ENCODE measurements at regions not wholly inside any gene's neighbourhood (a gene's known extent, or its start where the extent isn't known, plus 50 kb on each side); places are given as distances from the start of the nearest gene placed in this dataset.

DNA sequence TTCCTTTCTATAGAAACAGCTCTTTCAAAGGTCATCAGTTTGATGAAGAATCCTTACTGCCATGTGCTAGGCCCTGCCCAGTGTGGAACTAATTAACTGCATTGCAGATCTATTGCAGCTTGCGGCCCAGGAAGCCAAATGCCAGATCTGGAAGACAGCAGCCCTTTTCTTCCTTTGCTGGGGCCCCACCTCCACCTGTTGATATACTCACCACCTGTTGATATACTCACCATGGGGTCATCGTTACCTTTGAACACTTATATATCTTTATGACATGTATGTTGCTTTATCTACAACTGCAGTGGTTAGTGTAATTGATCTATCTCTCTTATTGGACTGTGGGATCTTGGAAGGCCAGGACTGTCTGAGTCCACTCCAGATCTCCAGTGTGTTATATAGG lies 292.5 kb downstream of the ATP23 start:
- H3K4me3 ChIP-seq, result no peak overlapping the region
- intact Hi-C loops (cut with DNase I; ENCODE audit: low total_unique reads), result no loop called here
- no peak overlapping the region for H3K27ac ChIP-seq
- no peaks in the 10 kb centered on the region for H3K27me3 ChIP-seq
- peaks cover 0 to 6% (median 0%) of the 10 kb centered on the region in 3 donors for H3K9me3 ChIP-seq
- DNase-seq, result no peak
- no peaks in the 10 kb centered on the region for H3K36me3 ChIP-seq
- H3K4me1 ChIP-seq, result no peaks in the 10 kb centered on the region
- TF ChIP-seq, protein P1, sequence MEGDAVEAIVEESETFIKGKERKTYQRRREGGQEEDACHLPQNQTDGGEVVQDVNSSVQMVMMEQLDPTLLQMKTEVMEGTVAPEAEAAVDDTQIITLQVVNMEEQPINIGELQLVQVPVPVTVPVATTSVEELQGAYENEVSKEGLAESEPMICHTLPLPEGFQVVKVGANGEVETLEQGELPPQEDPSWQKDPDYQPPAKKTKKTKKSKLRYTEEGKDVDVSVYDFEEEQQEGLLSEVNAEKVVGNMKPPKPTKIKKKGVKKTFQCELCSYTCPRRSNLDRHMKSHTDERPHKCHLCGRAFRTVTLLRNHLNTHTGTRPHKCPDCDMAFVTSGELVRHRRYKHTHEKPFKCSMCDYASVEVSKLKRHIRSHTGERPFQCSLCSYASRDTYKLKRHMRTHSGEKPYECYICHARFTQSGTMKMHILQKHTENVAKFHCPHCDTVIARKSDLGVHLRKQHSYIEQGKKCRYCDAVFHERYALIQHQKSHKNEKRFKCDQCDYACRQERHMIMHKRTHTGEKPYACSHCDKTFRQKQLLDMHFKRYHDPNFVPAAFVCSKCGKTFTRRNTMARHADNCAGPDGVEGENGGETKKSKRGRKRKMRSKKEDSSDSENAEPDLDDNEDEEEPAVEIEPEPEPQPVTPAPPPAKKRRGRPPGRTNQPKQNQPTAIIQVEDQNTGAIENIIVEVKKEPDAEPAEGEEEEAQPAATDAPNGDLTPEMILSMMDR (IDR thresholded peaks at IDR 0.05), result no peak

DNA sequence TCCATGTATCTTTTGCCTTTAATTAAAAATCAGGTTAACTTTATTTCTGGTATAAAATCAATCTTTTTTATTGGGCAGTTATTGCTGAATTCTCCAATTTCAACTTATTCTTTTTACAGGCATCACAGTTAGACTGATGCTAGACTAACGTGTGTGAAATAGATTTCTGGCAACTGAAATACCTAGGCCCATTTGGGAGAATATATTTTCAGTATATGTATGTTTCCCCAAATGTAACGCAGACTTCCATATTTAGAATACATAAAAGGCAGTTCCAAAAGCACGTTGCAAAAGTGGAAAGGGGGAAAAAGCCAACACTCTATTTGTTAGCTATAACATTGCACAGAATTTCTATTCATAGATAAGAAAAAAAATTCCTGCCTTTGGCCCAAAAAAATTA lies 297.0 kb downstream of the ATP23 start:
- intact Hi-C loops (cut with DNase I; ENCODE audit: low total_unique reads), result no loop called here
- no peak overlapping the region for H3K4me3 ChIP-seq
- H3K4me1 ChIP-seq, result no peaks in the 10 kb centered on the region
- DNase-seq, result no peak
- TF ChIP-seq, protein P1 (IDR thresholded peaks at IDR 0.05), result no peak
- no peaks in the 10 kb centered on the region for H3K27me3 ChIP-seq
- no peak overlapping the region for H3K27ac ChIP-seq
- H3K36me3 ChIP-seq, result no peaks in the 10 kb centered on the region
- no peaks in the 10 kb centered on the region for H3K9me3 ChIP-seq

DNA sequence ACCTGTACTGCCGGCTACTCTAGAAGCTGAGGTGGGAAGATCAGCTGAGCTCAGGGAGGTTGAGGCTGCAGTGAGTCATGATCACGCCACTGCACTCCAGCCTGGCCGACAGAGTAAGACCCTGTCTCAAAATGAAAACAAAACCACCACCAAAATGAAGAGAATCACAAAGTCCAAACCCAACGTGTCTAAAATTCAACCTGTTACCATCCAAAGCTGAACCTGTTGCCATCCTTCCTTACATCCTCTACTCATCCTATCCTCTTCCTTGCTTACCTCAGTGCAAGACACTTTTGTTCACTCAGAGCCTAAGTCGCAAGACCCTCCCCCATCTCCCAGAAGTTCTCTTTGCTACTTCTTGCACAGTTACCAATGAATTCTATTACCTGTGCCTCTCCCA lies 299.7 kb downstream of the ATP23 start:
- TF ChIP-seq, protein P1 (IDR thresholded peaks at IDR 0.05), result no peak
- H3K27ac ChIP-seq, result no peak overlapping the region
- H3K4me3 ChIP-seq, result no peak overlapping the region
- peaks cover 0 to 4% (median 0%) of the 10 kb centered on the region in 3 donors for H3K9me3 ChIP-seq
- no peaks in the 10 kb centered on the region for H3K27me3 ChIP-seq
- no peaks in the 10 kb centered on the region for H3K36me3 ChIP-seq
- no peaks in the 10 kb centered on the region for H3K4me1 ChIP-seq
- DNase-seq, result no peak
- intact Hi-C loops (cut with DNase I; ENCODE audit: low total_unique reads), result no loop called here

DNA sequence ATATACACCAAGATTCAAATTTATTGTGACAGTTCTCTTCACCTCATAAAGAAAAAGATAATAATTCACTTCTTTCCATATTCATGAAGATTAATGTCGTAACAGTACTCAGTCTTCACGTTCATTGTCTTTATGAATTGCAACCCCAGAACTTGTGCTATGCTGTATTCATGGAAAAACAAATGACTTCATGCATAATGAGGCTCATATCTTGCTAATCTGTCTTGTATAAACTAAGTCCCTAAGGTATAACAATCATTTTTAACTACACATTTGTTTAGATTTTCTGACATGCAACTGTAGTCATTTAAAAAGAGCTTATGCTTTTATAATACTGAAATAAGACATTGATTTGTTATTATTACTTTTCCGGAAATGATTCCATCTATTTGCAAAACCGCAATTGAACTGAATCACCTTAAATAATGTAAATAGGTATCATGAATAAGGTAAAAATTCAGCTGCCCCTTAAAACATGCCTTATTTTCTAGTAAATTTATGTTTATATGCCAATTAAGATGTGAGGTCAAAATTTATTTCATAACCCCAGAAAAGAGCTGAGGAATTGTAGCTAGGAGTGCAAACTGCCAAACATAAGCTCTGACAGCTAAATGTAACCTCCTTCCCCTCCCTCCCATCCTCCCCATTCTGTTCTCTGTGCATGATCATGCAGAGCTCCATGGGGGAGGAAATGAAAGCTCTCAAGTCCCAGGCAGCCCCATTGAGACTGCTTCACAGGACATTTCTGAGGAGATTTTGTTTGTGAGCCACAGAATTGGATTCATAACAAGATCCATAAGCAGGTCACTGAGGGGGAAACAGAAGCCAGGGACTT lies 301.6 kb downstream of the ATP23 start:
- no peak overlapping the region for H3K27ac ChIP-seq
- no peak for DNase-seq
- TF ChIP-seq, protein P1 (IDR thresholded peaks at IDR 0.05), result no peak

DNA sequence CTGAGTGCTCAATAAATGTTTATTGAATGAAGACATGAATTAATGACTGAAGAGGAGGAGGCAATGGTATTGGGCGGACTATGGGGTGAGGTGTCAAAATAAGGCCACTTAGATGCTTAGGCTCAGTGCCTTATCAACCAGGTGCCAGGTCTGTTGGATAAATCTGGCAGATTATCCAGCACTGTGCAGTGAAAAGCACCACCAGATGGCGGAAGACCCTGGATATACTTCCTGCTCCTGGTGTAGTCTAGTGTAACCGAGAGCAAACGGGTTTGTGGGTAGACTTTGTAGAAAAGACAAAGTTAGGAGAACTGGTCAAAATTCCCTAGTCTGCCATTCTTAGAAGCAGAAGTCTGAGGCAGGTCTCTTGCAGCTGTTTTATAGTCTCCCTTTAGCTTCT lies 306.3 kb downstream of the ATP23 start:
- H3K27ac ChIP-seq, result no peak overlapping the region
- no peak overlapping the region for H3K4me3 ChIP-seq
- H3K36me3 ChIP-seq, result no peaks in the 10 kb centered on the region
- no peaks in the 10 kb centered on the region for H3K4me1 ChIP-seq
- TF ChIP-seq, protein P1 (IDR thresholded peaks at IDR 0.05), result no peak
- no peaks in the 10 kb centered on the region for H3K27me3 ChIP-seq
- H3K9me3 ChIP-seq, result peaks cover 0 to 4% (median 0%) of the 10 kb centered on the region in 3 donors
- DNase-seq, result no peak
- intact Hi-C loops (cut with DNase I; ENCODE audit: low total_unique reads), result no loop called here

More for the DNA sequence above, 301.6 kb downstream of the ATP23 start:
- intact Hi-C loops (cut with DNase I; ENCODE audit: low total_unique reads), result no loop called here
- peaks cover 0 to 4% (median 0%) of the 10 kb centered on the region in 3 donors for H3K9me3 ChIP-seq
- no peaks in the 10 kb centered on the region for H3K27me3 ChIP-seq
- H3K4me3 ChIP-seq, result no peak overlapping the region
- H3K4me1 ChIP-seq, result no peaks in the 10 kb centered on the region
- H3K36me3 ChIP-seq, result no peaks in the 10 kb centered on the region
